Esophagus muscularis mucosa (tissue), 4 donors: ENCODE measurements at regions not wholly inside any gene's neighbourhood (a gene's known extent, or its start where the extent isn't known, plus 50 kb on each side); places are given as distances from the start of the nearest gene placed in this dataset.

Source experiments
- EP300 ChIP-seq: sonication (generic); formaldehyde crosslinking; IDR thresholded peaks from one replicate; pipeline ENCODE4 v1.6.1; 2017; ENCODE audit warnings: antibody characterized with exemption
- POLR2A ChIP-seq: fragments of 450-650 bp; IDR thresholded peaks from one replicate; pipeline ENCODE4 v1.6.1; 2017; ENCODE audit warnings: antibody characterized with exemption, moderate library complexity, mild to moderate bottlenecking, low read depth
- POLR2AphosphoS5 ChIP-seq, 2 donors: sonication (generic); formaldehyde crosslinking; IDR thresholded peaks; one replicate each; pipeline ENCODE4 v1.6.1; 2017; ENCODE audit warnings: antibody characterized with exemption in 2 of 2
- TF ChIP-seq, protein P1 (sequence below), 3 experiments: fragments of 200-600 bp in 2 of 3; fragments of 450-650 bp in 1 of 3; sonication (generic) in 2 of 3; IDR thresholded peaks; one replicate each; pipeline ENCODE4 v1.5.1; 2017 to 2019; ENCODE audit warnings: antibody characterized with exemption in 3 of 3, mild to moderate bottlenecking in 2 of 3, moderate library complexity in 1 of 3

DNA sequence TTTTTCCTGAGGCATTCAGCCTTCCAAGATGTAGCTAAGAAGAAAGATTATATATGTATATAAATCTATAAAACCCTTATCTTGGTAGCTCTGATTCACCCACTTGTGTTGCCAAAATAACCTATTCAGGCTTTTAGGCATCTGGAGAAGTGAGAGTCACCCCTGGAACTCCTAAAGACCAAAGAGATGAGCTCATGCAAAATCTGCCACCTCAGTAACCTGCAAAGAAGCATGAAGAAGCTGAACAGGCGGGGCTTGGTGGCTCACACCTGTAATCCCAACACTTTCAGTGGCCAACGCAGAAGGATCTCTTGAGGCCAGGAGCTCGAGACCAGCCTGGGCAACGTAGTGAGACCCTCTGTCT, 393.7 kb downstream of the FOXO1 start:
- no peak for TF ChIP-seq POLR2A
- TF ChIP-seq, protein P1, sequence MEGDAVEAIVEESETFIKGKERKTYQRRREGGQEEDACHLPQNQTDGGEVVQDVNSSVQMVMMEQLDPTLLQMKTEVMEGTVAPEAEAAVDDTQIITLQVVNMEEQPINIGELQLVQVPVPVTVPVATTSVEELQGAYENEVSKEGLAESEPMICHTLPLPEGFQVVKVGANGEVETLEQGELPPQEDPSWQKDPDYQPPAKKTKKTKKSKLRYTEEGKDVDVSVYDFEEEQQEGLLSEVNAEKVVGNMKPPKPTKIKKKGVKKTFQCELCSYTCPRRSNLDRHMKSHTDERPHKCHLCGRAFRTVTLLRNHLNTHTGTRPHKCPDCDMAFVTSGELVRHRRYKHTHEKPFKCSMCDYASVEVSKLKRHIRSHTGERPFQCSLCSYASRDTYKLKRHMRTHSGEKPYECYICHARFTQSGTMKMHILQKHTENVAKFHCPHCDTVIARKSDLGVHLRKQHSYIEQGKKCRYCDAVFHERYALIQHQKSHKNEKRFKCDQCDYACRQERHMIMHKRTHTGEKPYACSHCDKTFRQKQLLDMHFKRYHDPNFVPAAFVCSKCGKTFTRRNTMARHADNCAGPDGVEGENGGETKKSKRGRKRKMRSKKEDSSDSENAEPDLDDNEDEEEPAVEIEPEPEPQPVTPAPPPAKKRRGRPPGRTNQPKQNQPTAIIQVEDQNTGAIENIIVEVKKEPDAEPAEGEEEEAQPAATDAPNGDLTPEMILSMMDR (IDR thresholded peaks at IDR 0.05), result no peak
- TF ChIP-seq POLR2AphosphoS5 (IDR thresholded peaks at IDR 0.05), result no peak
- no peak for TF ChIP-seq EP300
